ENCODE measurements at regions not wholly inside any gene's neighbourhood (a gene's known extent, or its start where the extent isn't known, plus 50 kb on each side); places are given as distances from the start of the nearest gene placed in this dataset.

DNA sequence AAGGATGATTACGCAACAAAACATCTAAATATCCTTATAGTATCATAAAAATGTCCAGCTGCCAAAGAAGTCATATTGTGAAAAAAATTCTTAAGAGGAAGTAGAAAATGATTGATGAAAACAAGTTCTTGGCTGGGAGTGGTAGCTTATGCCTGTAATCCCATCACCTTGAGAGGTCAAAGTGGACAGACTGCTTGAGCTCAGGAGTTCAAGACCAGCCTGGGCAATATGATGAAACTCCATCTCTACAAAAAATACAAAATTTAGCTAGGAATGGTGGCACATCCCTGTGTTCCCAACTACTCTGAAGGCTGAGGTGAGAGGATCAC lies 577.6 kb downstream of the KLHL13 start:
- no CpG with 5 or more reads among the region's 1 CpG for WGBS (ENCODE audit: insufficient coverage)
- ChIA-PET CTCF (no interaction called here), POLR2A (no interaction called here)
- no peak overlapping the region for H3K27ac ChIP-seq (ENCODE audit: insufficient read depth in 1 of 2, low read depth in 1 of 2, low read length in 2 of 2, poor library complexity in 1 of 2, severe bottlenecking in 2 of 2)
- no peak overlapping the region for H3K4me3 ChIP-seq (ENCODE audit: control insufficient read depth in 1 of 7, extremely low read depth in 1 of 7, insufficient read depth in 4 of 7, low read depth in 2 of 7, low read length in 6 of 7)
- DNase-seq, result no peak
- no peaks in the 10 kb centered on the region for H3K4me1 ChIP-seq (ENCODE audit: control extremely low read depth in 1 of 4, control insufficient read depth in 4 of 4, insufficient read depth in 4 of 4, low read length in 3 of 4)
- H3K9me3 ChIP-seq (ENCODE audit: control extremely low read depth in 1 of 5, control insufficient read depth in 4 of 5, insufficient read depth in 2 of 5, low read depth in 1 of 5, low read length in 4 of 5), result no peaks in the 10 kb centered on the region
- no peaks in the 10 kb centered on the region for H3K27me3 ChIP-seq (replicated peaks in 2 of 5; ENCODE audit: control insufficient read depth in 4 of 5, insufficient read depth in 5 of 5, low read length in 4 of 5)
- H3K36me3 ChIP-seq (ENCODE audit: control insufficient read depth in 4 of 4, insufficient read depth in 4 of 4, low read length in 3 of 4), result no peaks in the 10 kb centered on the region

DNA sequence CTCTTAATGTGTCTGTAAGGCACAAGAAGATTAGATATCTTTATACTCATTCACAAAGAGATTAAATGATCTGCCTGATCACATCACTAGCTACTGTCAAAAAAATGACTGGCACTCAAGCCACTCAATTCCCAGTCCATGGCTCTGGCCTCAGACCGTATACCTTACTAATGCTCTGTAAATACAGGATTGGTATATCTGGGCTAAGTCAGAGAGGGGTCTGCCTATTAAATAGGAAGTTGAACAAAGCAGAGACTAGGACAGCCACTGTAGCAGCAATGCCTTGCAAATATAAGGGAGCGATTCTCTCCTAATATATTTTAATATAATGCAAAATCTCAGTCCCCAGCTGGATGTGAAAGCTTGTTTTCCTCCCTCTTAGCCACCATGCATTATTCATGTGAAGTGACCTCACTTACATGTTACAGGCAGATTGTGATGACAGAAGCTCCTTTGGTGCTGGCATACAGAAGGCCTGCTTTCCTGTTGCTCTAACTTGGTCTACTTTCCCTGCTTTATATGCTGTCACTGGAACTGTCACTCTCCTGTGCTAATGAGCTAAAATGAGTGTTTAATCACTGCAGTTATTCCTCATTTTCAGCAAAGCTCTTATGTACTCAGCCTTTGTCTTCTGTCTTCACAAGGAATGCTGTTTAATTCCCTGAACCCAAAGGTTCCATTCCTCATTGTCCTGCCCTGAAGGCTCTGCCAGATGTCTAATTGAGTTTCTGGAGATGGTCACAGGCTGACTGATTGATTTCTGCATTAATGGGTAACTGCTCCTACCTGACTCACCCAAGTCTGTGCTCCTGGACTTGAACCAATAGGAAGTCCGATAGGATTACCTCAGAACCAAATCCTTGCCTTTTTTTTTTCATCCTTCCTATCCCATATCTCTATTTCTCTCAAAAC lies 578.2 kb downstream of the KLHL13 start:
- ChIA-PET POLR2A (no interaction called here), CTCF (no interaction called here)
- Histone ChIP-seq H3K9me3 (ENCODE audit: control extremely low read depth in 1 of 5, control insufficient read depth in 4 of 5, insufficient read depth in 2 of 5, low read depth in 1 of 5, low read length in 4 of 5) (no peaks in the 10 kb centered on the region), H3K27ac (ENCODE audit: insufficient read depth in 1 of 2, low read depth in 1 of 2, low read length in 2 of 2, poor library complexity in 1 of 2, severe bottlenecking in 2 of 2) (no peak overlapping the region), H3K4me3 (ENCODE audit: control insufficient read depth in 1 of 7, extremely low read depth in 1 of 7, insufficient read depth in 4 of 7, low read depth in 2 of 7, low read length in 6 of 7) (no peak overlapping the region), H3K4me1 (ENCODE audit: control extremely low read depth in 1 of 4, control insufficient read depth in 4 of 4, insufficient read depth in 4 of 4, low read length in 3 of 4) (no peaks in the 10 kb centered on the region), H3K36me3 (ENCODE audit: control insufficient read depth in 4 of 4, insufficient read depth in 4 of 4, low read length in 3 of 4) (no peaks in the 10 kb centered on the region), H3K27me3 (replicated peaks in 2 of 5; ENCODE audit: control insufficient read depth in 4 of 5, insufficient read depth in 5 of 5, low read length in 4 of 5) (no peaks in the 10 kb centered on the region)
- WGBS (ENCODE audit: insufficient coverage), result 75% methylated on average over 2 of the region's 3 CpGs
- DNase-seq, result no peak

DNA sequence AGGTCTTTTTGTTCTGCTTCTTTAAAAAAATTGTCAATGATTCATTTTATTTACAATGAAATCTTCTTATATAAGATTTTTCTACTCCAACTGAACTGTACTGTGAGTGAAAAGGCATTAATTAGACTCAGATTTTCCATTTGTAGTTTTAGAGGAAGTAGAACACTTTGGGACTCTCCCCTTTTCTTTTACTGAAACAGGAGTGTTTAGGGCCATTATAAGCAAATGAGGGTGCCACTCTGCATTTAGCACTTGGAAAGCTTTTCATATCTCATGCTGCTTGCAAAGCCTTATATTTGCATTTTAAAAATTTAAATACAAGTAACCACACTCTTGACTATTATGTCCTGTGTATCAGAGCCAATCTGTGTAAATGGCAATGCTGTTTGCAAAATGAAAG lies 584.3 kb downstream of the KLHL13 start:
- H3K4me3 ChIP-seq (ENCODE audit: control insufficient read depth in 1 of 7, extremely low read depth in 1 of 7, insufficient read depth in 4 of 7, low read depth in 2 of 7, low read length in 6 of 7), result no peak overlapping the region
- H3K27me3 ChIP-seq (replicated peaks in 2 of 5; ENCODE audit: control insufficient read depth in 4 of 5, insufficient read depth in 5 of 5, low read length in 4 of 5), result no peaks in the 10 kb centered on the region
- no peaks in the 10 kb centered on the region for H3K36me3 ChIP-seq (ENCODE audit: control insufficient read depth in 4 of 4, insufficient read depth in 4 of 4, low read length in 3 of 4)
- no peaks in the 10 kb centered on the region for H3K9me3 ChIP-seq (ENCODE audit: control extremely low read depth in 1 of 5, control insufficient read depth in 4 of 5, insufficient read depth in 2 of 5, low read depth in 1 of 5, low read length in 4 of 5)
- H3K27ac ChIP-seq (ENCODE audit: insufficient read depth in 1 of 2, low read depth in 1 of 2, low read length in 2 of 2, poor library complexity in 1 of 2, severe bottlenecking in 2 of 2), result no peak overlapping the region
- DNase-seq, result no peak
- POLR2A ChIA-PET, result no interaction called here
- no peaks in the 10 kb centered on the region for H3K4me1 ChIP-seq (ENCODE audit: control extremely low read depth in 1 of 4, control insufficient read depth in 4 of 4, insufficient read depth in 4 of 4, low read length in 3 of 4)
- CTCF ChIA-PET, result no interaction called here

GRCh38 chrX:117522725-117523700 lies 593.6 kb downstream of the KLHL13 start:
- 88% methylated on average over 2 of the region's 4 CpGs for WGBS (ENCODE audit: insufficient coverage)
- H3K9me3 ChIP-seq (ENCODE audit: control extremely low read depth in 1 of 5, control insufficient read depth in 4 of 5, insufficient read depth in 2 of 5, low read depth in 1 of 5, low read length in 4 of 5), result no peaks in the 10 kb centered on the region
- CTCF ChIA-PET, result no interaction called here
- no peak overlapping the region for H3K27ac ChIP-seq (ENCODE audit: insufficient read depth in 1 of 2, low read depth in 1 of 2, low read length in 2 of 2, poor library complexity in 1 of 2, severe bottlenecking in 2 of 2)
- H3K27me3 ChIP-seq (replicated peaks in 2 of 5; ENCODE audit: control insufficient read depth in 4 of 5, insufficient read depth in 5 of 5, low read length in 4 of 5), result no peaks in the 10 kb centered on the region
- no peak for DNase-seq
- H3K4me3 ChIP-seq (ENCODE audit: control insufficient read depth in 1 of 7, extremely low read depth in 1 of 7, insufficient read depth in 4 of 7, low read depth in 2 of 7, low read length in 6 of 7), result no peak overlapping the region
- H3K4me1 ChIP-seq (ENCODE audit: control extremely low read depth in 1 of 4, control insufficient read depth in 4 of 4, insufficient read depth in 4 of 4, low read length in 3 of 4), result no peaks in the 10 kb centered on the region
- H3K36me3 ChIP-seq (ENCODE audit: control insufficient read depth in 4 of 4, insufficient read depth in 4 of 4, low read length in 3 of 4), result no peaks in the 10 kb centered on the region
- POLR2A ChIA-PET, result interaction anchor here (0.6 kb wide), 1 partner anchor 113 kb away, joined by 3 read pairs; no protein-coding TSS in a partner anchor

- no CpG with 5 or more reads among the region's 1 CpG for WGBS (ENCODE audit: insufficient coverage)
- POLR2A ChIA-PET, result no interaction called here
- CTCF ChIA-PET, result no interaction called here
Observed at GRCh38 chrX:117517994-117518393, 598.6 kb downstream of the KLHL13 start.

GRCh38 chrX:117511379-117511778 lies 605.2 kb downstream of the KLHL13 start:
- H3K36me3 ChIP-seq (ENCODE audit: control insufficient read depth in 4 of 4, insufficient read depth in 4 of 4, low read length in 3 of 4), result no peaks in the 10 kb centered on the region
- H3K27me3 ChIP-seq (replicated peaks in 2 of 5; ENCODE audit: control insufficient read depth in 4 of 5, insufficient read depth in 5 of 5, low read length in 4 of 5), result no peaks in the 10 kb centered on the region

More at GRCh38 chrX:117517994-117518393, 598.6 kb downstream of the KLHL13 start:
- H3K36me3 ChIP-seq (ENCODE audit: control insufficient read depth in 4 of 4, insufficient read depth in 4 of 4, low read length in 3 of 4), result no peaks in the 10 kb centered on the region
- no peak overlapping the region for H3K27ac ChIP-seq (ENCODE audit: insufficient read depth in 1 of 2, low read depth in 1 of 2, low read length in 2 of 2, poor library complexity in 1 of 2, severe bottlenecking in 2 of 2)
- DNase-seq, result no peak
- H3K27me3 ChIP-seq (replicated peaks in 2 of 5; ENCODE audit: control insufficient read depth in 4 of 5, insufficient read depth in 5 of 5, low read length in 4 of 5), result no peaks in the 10 kb centered on the region
- H3K4me1 ChIP-seq (ENCODE audit: control extremely low read depth in 1 of 4, control insufficient read depth in 4 of 4, insufficient read depth in 4 of 4, low read length in 3 of 4), result no peaks in the 10 kb centered on the region
- H3K4me3 ChIP-seq (ENCODE audit: control insufficient read depth in 1 of 7, extremely low read depth in 1 of 7, insufficient read depth in 4 of 7, low read depth in 2 of 7, low read length in 6 of 7), result no peak overlapping the region
- H3K9me3 ChIP-seq (ENCODE audit: control extremely low read depth in 1 of 5, control insufficient read depth in 4 of 5, insufficient read depth in 2 of 5, low read depth in 1 of 5, low read length in 4 of 5), result no peaks in the 10 kb centered on the region

GRCh38 chrX:117510453-117510852 lies 606.2 kb downstream of the KLHL13 start:
- no peak overlapping the region for H3K27ac ChIP-seq (ENCODE audit: insufficient read depth in 1 of 2, low read depth in 1 of 2, low read length in 2 of 2, poor library complexity in 1 of 2, severe bottlenecking in 2 of 2)
- no peak for DNase-seq
- no peaks in the 10 kb centered on the region for H3K36me3 ChIP-seq (ENCODE audit: control insufficient read depth in 4 of 4, insufficient read depth in 4 of 4, low read length in 3 of 4)
- ChIA-PET POLR2A (no interaction called here), CTCF (no interaction called here)
- H3K4me1 ChIP-seq (ENCODE audit: control extremely low read depth in 1 of 4, control insufficient read depth in 4 of 4, insufficient read depth in 4 of 4, low read length in 3 of 4), result no peaks in the 10 kb centered on the region
- no peak overlapping the region for H3K4me3 ChIP-seq (ENCODE audit: control insufficient read depth in 1 of 7, extremely low read depth in 1 of 7, insufficient read depth in 4 of 7, low read depth in 2 of 7, low read length in 6 of 7)
- WGBS (ENCODE audit: insufficient coverage), result 24% methylated on average over 3 of the region's 3 CpGs
- no peaks in the 10 kb centered on the region for H3K9me3 ChIP-seq (ENCODE audit: control extremely low read depth in 1 of 5, control insufficient read depth in 4 of 5, insufficient read depth in 2 of 5, low read depth in 1 of 5, low read length in 4 of 5)
- H3K27me3 ChIP-seq (replicated peaks in 2 of 5; ENCODE audit: control insufficient read depth in 4 of 5, insufficient read depth in 5 of 5, low read length in 4 of 5), result no peaks in the 10 kb centered on the region

More at GRCh38 chrX:117511379-117511778, 605.2 kb downstream of the KLHL13 start:
- Histone ChIP-seq H3K4me1 (ENCODE audit: control extremely low read depth in 1 of 4, control insufficient read depth in 4 of 4, insufficient read depth in 4 of 4, low read length in 3 of 4) (no peaks in the 10 kb centered on the region), H3K9me3 (ENCODE audit: control extremely low read depth in 1 of 5, control insufficient read depth in 4 of 5, insufficient read depth in 2 of 5, low read depth in 1 of 5, low read length in 4 of 5) (no peaks in the 10 kb centered on the region), H3K4me3 (ENCODE audit: control insufficient read depth in 1 of 7, extremely low read depth in 1 of 7, insufficient read depth in 4 of 7, low read depth in 2 of 7, low read length in 6 of 7) (no peak overlapping the region), H3K27ac (ENCODE audit: insufficient read depth in 1 of 2, low read depth in 1 of 2, low read length in 2 of 2, poor library complexity in 1 of 2, severe bottlenecking in 2 of 2) (no peak overlapping the region)
- ChIA-PET CTCF (no interaction called here), POLR2A (no interaction called here)
- no peak for DNase-seq
